SK-N-MC (cell line): ENCODE measurements at regions not wholly inside any gene's neighbourhood (a gene's known extent, or its start where the extent isn't known, plus 50 kb on each side); places are given as distances from the start of the nearest gene placed in this dataset.

Source experiments
- EZH2 ChIP-seq: fragments of 200-600 bp; sonication (generic); IDR thresholded peaks from one replicate; pipeline ENCODE4 v1.6.1; 2017; ENCODE audit warnings: antibody characterized with exemption
- FOXP2 ChIP-seq: optimal IDR thresholded peaks from 2 replicates; pipeline ENCODE3; 2011; ENCODE audit warnings: mild to moderate bottlenecking, moderate library complexity; ENCODE audit not compliant: insufficient read depth; ENCODE audit errors: extremely low read length, control extremely low read depth
- POLR2AphosphoS5 ChIP-seq: IDR thresholded peaks from 2 replicates; pipeline ENCODE4 v1.6.1; 2012; ENCODE audit warnings: mild to moderate bottlenecking, low read depth, low read length, borderline replicate concordance

DNA sequence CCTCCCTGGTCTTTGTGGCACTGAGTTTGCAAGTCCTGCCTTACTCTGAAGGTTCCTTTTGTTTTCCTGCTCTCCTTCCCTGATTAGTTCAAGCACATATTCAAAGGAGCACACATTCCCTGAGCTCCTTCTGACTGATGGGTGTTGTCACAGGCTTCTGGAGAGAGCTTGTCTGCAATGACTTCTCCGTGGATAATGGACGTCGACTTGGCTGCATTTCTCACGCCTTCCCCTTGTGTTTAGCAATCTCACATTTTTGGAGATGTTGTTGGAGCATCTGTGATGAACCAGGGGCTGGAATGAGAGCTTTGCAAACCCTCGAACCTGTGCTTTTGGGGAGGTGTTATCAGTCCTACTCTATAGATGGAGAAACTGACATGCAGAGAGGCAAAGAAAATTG, 375.4 kb upstream of the PROK2 start:
- TF ChIP-seq POLR2AphosphoS5 = no peak
- TF ChIP-seq EZH2 = no peak
- no peak for TF ChIP-seq FOXP2
